Vagina (tissue), 2 donors: ENCODE measurements at regions not wholly inside any gene's neighbourhood (a gene's known extent, or its start where the extent isn't known, plus 50 kb on each side); places are given as distances from the start of the nearest gene placed in this dataset.

ENCODE experiments used
- CTCF ChIP-seq, 3 experiments: fragments of 450-650 bp in 2 of 3; fragments of 200-600 bp in 1 of 3; sonication (generic) in 1 of 3; IDR thresholded peaks; one replicate each; pipeline ENCODE4 v1.5.1; 2017 to 2019; ENCODE audit warnings: antibody characterized with exemption in 3 of 3, mild to moderate bottlenecking in 2 of 3, moderate library complexity in 2 of 3
- POLR2AphosphoS5 ChIP-seq, 2 donors: sonication (generic); formaldehyde crosslinking; IDR thresholded peaks; one replicate each; pipeline ENCODE4 v1.9.0; 2017; ENCODE audit warnings: antibody characterized with exemption in 2 of 2, mild to moderate bottlenecking in 2 of 2, low read depth in 1 of 2; ENCODE audit not compliant: insufficient read depth in 1 of 2

- TF ChIP-seq POLR2AphosphoS5 (IDR thresholded peaks at IDR 0.05; ENCODE audit: insufficient read depth in 1 of 2, low read depth in 1 of 2) (no peak), CTCF (IDR thresholded peaks at IDR 0.05) (no peak)
These were observed 97.9 kb upstream of the CCDC91 start for GRCh38 chr12:28092396-28092795.
